ENCODE measurements at regions not wholly inside any gene's neighbourhood (a gene's known extent, or its start where the extent isn't known, plus 50 kb on each side); places are given as distances from the start of the nearest gene placed in this dataset.
"Not testable (repeated sequence)": the region's sequence is repeated elsewhere in the genome, so short reads cannot be mapped to it uniquely, and the experiment has no call there.

- peaks cover 4 to 43% (median 31%) of the 10 kb centered on the region in 10 experiments; a peak in 18 of 20 replicates for H3K4me1 ChIP-seq
- H4K20me1 ChIP-seq: no peaks in the 10 kb centered on the region
- H3K9me3 ChIP-seq (replicated peaks in 1 of 11): peaks cover 5 to 26% (median 21%) of the 10 kb centered on the region in 11 experiments
- no peaks in the 10 kb centered on the region for H3K27me3 ChIP-seq
- H3K4me3 ChIP-seq: peak overlapping the region in 4 of 10 experiments; percentile 25 to 38 (median 28); a peak in 5 of 20 replicates
- H3K9ac ChIP-seq: no peak overlapping the region
- H3K36me3 ChIP-seq: peaks cover 0 to 7% (median 0%) of the 10 kb centered on the region in 11 experiments; a peak in 2 of 22 replicates
- peak overlapping the region in 8 of 11 experiments; percentile 25 to 80 (median 60); a peak in 13 of 22 replicates for H3K4me2 ChIP-seq
- TF ChIP-seq Cebpa-rat (IDR thresholded peaks at IDR 0.05): no peak
- H3K27ac ChIP-seq: peak overlapping the region in 6 of 11 experiments; percentile 10 to 65 (median 49); a peak in 10 of 22 replicates
Measured at GRCh38 chr5:111962906-111963305, 205.9 kb upstream of the NREP start.

- no peak overlapping the region for H3K9ac ChIP-seq
- TF ChIP-seq Cebpa-rat (IDR thresholded peaks at IDR 0.05): no peak
- peak overlapping the region; percentile 12 to 80 (median 58); a peak in 18 of 22 replicates for H3K4me2 ChIP-seq
- H3K9me3 ChIP-seq (replicated peaks in 1 of 11): peaks cover 5 to 23% (median 21%) of the 10 kb centered on the region in 11 experiments
- H3K27ac ChIP-seq: peak overlapping the region in 5 of 11 experiments; percentile 10 to 65 (median 57); a peak in 10 of 22 replicates
- no peaks in the 10 kb centered on the region for H3K27me3 ChIP-seq
- no peaks in the 10 kb centered on the region for H4K20me1 ChIP-seq
- no peak overlapping the region for H3K4me3 ChIP-seq
- peaks cover 4 to 43% (median 31%) of the 10 kb centered on the region in 10 experiments; a peak in 18 of 20 replicates for H3K4me1 ChIP-seq
- H3K36me3 ChIP-seq: peaks cover 0 to 7% (median 0%) of the 10 kb centered on the region in 11 experiments; a peak in 2 of 22 replicates
Measured at GRCh38 chr5:111961862-111962261, 204.9 kb upstream of the NREP start.

- no peaks in the 10 kb centered on the region for H3K27me3 ChIP-seq
- H3K36me3 ChIP-seq: peaks cover 0 to 7% (median 0%) of the 10 kb centered on the region in 11 experiments; a peak in 2 of 22 replicates
- H3K9ac ChIP-seq: no peak overlapping the region
- H3K9me3 ChIP-seq (replicated peaks in 1 of 11): peaks cover 5 to 23% (median 21%) of the 10 kb centered on the region in 11 experiments
- peaks cover 4 to 43% (median 31%) of the 10 kb centered on the region in 10 experiments; a peak in 18 of 20 replicates for H3K4me1 ChIP-seq
- H3K4me2 ChIP-seq: peak overlapping the region in 10 of 11 experiments; percentile 4 to 80 (median 57); a peak in 15 of 22 replicates
- peak overlapping the region in 3 of 11 experiments; percentile 27 to 47 (median 38); a peak in 3 of 22 replicates for H3K27ac ChIP-seq
- TF ChIP-seq Cebpa-rat (IDR thresholded peaks at IDR 0.05): no peak
- H4K20me1 ChIP-seq: no peaks in the 10 kb centered on the region
- H3K4me3 ChIP-seq: no peak overlapping the region
Measured at GRCh38 chr5:111960476-111961215, 203.7 kb upstream of the NREP start.

- H3K9ac ChIP-seq: no peak overlapping the region
- H3K4me3 ChIP-seq: no peak overlapping the region
- H3K36me3 ChIP-seq: peaks cover 0 to 7% (median 0%) of the 10 kb centered on the region in 11 experiments; a peak in 2 of 22 replicates
- H3K4me1 ChIP-seq: peaks cover 4 to 43% (median 33%) of the 10 kb centered on the region in 10 experiments; a peak in 18 of 20 replicates
- H3K27ac ChIP-seq: no peak overlapping the region
- H3K4me2 ChIP-seq: peak overlapping the region in 3 of 11 experiments; percentile 10 to 39 (median 19); a peak in 6 of 22 replicates
- H3K27me3 ChIP-seq: no peaks in the 10 kb centered on the region
- no peaks in the 10 kb centered on the region for H4K20me1 ChIP-seq
- TF ChIP-seq Cebpa-rat (IDR thresholded peaks at IDR 0.05): no peak
- H3K9me3 ChIP-seq (replicated peaks in 1 of 11): peaks cover 5 to 17% (median 16%) of the 10 kb centered on the region in 11 experiments
Measured at GRCh38 chr5:111958851-111959250, 201.9 kb upstream of the NREP start.

- H4K20me1 ChIP-seq; H3K4me2 ChIP-seq; H3K9ac ChIP-seq; H3K36me3 ChIP-seq; H3K4me3 ChIP-seq; H3K27ac ChIP-seq; H3K27me3 ChIP-seq; H3K9me3 ChIP-seq (replicated peaks in 1 of 11): not testable (repeated sequence)
- peaks cover under 1 to 30% (median 19%) of the 10 kb centered on the region in 10 experiments; a peak in 18 of 20 replicates for H3K4me1 ChIP-seq
Measured at GRCh38 chr5:111956765-111957164, 199.8 kb upstream of the NREP start.

GRCh38 chr5:111954516-111955395, 197.8 kb upstream of the NREP start:
- H3K36me3 ChIP-seq: no peaks in the 10 kb centered on the region
- no peak for TF ChIP-seq Cebpa-rat (IDR thresholded peaks at IDR 0.05)
- H3K4me3 ChIP-seq: no peak overlapping the region
- H4K20me1 ChIP-seq: no peaks in the 10 kb centered on the region
- H3K9me3 ChIP-seq (replicated peaks in 1 of 11): no peaks in the 10 kb centered on the region
- H3K27me3 ChIP-seq: no peaks in the 10 kb centered on the region
- peaks cover 0 to 14% (median 5%) of the 10 kb centered on the region in 10 experiments; a peak in 6 of 20 replicates for H3K4me1 ChIP-seq
- no peak overlapping the region for H3K4me2 ChIP-seq
- H3K9ac ChIP-seq: no peak overlapping the region
- H3K27ac ChIP-seq: no peak overlapping the region

GRCh38 chr5:111953351-111954127, 196.5 kb upstream of the NREP start:
- no peak overlapping the region for H3K9ac ChIP-seq
- H3K27ac ChIP-seq: no peak overlapping the region
- H3K4me2 ChIP-seq: no peak overlapping the region
- H3K9me3 ChIP-seq (replicated peaks in 1 of 11): no peaks in the 10 kb centered on the region
- H3K4me3 ChIP-seq: no peak overlapping the region
- H3K36me3 ChIP-seq: no peaks in the 10 kb centered on the region
- H3K4me1 ChIP-seq: peaks cover 0 to 6% (median 0%) of the 10 kb centered on the region in 10 experiments; a peak in 3 of 20 replicates
- H3K27me3 ChIP-seq: no peaks in the 10 kb centered on the region
- H4K20me1 ChIP-seq: no peaks in the 10 kb centered on the region
- no peak for TF ChIP-seq Cebpa-rat (IDR thresholded peaks at IDR 0.05)

- Histone ChIP-seq H3K9ac (no peak overlapping the region), H3K36me3 (no peaks in the 10 kb centered on the region), H3K27me3 (no peaks in the 10 kb centered on the region), H3K27ac (no peak overlapping the region), H3K9me3 (replicated peaks in 1 of 11) (no peaks in the 10 kb centered on the region), H3K4me1 (peaks cover 0 to 6% (median 0%) of the 10 kb centered on the region in 10 experiments; a peak in 2 of 20 replicates), H3K4me3 (no peak overlapping the region), H3K4me2 (no peak overlapping the region), H4K20me1 (no peaks in the 10 kb centered on the region)
- no peak for TF ChIP-seq Cebpa-rat (IDR thresholded peaks at IDR 0.05)
Measured at GRCh38 chr5:111952555-111952954, 195.6 kb upstream of the NREP start.
